ENCODE measurements at regions not wholly inside any gene's neighbourhood (a gene's known extent, or its start where the extent isn't known, plus 50 kb on each side); places are given as distances from the start of the nearest gene placed in this dataset.
A peak's percentile ranks its signal among the peaks of the same experiment; 100 is the strongest.
"Not testable (repeated sequence)": the region's sequence is repeated elsewhere in the genome, so short reads cannot be mapped to it uniquely, and the experiment has no call there.

DNA sequence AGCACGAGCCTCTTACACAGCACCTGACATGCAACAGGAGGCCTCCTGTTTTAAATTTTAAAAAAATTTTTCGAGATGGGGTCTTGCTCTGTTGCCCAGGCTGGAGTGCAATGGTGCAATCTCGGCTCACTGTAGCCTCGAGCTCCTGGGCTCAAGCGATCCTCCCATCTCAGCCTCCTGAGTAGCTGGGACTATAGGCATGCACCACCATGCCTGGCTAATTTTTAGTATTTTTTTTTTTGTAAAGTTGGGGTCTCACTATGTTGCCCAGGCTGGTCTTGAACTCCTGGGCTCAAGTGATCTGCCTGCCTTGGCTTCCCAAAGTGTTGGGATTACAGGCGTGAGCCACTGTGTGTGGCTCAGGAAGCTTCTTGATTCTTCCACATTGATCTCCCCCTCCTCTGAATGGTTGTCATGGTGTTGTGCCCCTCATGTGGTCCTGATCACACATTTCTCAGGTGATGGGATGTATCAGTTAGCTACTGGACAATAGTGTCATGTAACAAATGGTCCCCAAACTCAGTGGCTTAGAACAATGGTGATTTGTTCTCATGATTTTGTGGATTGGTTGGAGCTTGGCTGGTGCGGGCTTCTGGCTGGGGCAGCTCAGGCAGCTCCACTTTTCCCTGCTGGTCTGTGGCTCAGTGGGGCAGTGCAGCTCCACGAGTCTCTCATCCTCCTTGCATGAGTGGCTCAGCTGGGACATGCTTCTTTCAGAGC is 81.0 kb downstream of the RPS6KA4 start:
- H3K36me3 ChIP-seq (ENCODE audit: control insufficient read depth in 2 of 2, extremely low read depth in 1 of 2, insufficient read depth in 1 of 2, low read length in 1 of 2); H3K4me1 Mint-ChIP-seq; ATAC-seq (replicated peaks in 1 of 4); H3K4me3 ChIP-seq (ENCODE audit: control insufficient read depth in 1 of 2, extremely low read depth in 1 of 2, low read length in 1 of 2); H3K4me3 Mint-ChIP-seq; DNase-seq; H3K9me3 ChIP-seq; H3K4me1 ChIP-seq (ENCODE audit: control insufficient read depth in 1 of 2, extremely low read depth in 1 of 2, insufficient read depth in 2 of 2, low read length in 2 of 2); CTCF ChIA-PET; H3K27ac ChIP-seq (ENCODE audit: low read length); H3K36me3 Mint-ChIP-seq; H3K9me3 Mint-ChIP-seq; H3K27ac Mint-ChIP-seq: not testable (repeated sequence)
- peaks cover 0 to 42% of the 10 kb centered on the region in 2 experiments for H3K27me3 ChIP-seq (replicated peaks in 1 of 2; ENCODE audit: control insufficient read depth in 2 of 2, extremely low read depth in 1 of 2, insufficient read depth in 2 of 2, low read length in 1 of 2)
- POLR2A ChIA-PET: interaction anchor here in 1 of 2 donors (0.7 kb wide), 1 partner anchor 17 kb away, joined by 3 read pairs; no protein-coding TSS in a partner anchor
- WGBS (ENCODE audit: insufficient coverage): 69% methylated on average over 6 of the region's 8 CpGs
- peaks cover 12 to 19% of the 10 kb centered on the region in 2 donors for H3K27me3 Mint-ChIP-seq

DNA sequence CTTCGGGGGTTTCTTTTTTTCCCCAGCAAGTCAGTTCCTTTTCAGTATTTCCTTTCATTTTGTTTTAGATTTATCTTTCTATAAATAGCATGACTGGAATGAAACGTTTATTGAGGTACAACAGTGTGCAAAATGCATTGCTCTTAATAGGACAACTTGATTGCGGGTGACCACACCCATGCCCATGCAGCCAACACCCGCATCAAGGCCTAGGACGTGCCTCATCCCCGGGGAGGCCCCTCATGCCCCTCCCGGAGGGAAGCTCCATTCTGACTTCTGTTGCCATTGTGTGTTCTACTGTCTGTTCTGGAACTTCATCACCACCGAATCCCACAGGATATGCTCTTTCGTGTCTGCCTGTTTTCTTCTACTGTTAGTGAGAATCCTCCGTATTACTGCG is 82.2 kb downstream of the RPS6KA4 start:
- Histone ChIP-seq H3K4me1 (ENCODE audit: control insufficient read depth in 1 of 2, extremely low read depth in 1 of 2, insufficient read depth in 2 of 2, low read length in 2 of 2) (no peaks in the 10 kb centered on the region), H3K4me3 (ENCODE audit: control insufficient read depth in 1 of 2, extremely low read depth in 1 of 2, low read length in 1 of 2) (no peak overlapping the region), H3K36me3 (ENCODE audit: control insufficient read depth in 2 of 2, extremely low read depth in 1 of 2, insufficient read depth in 1 of 2, low read length in 1 of 2) (no peaks in the 10 kb centered on the region), H3K27ac (ENCODE audit: low read length) (no peak overlapping the region), H3K9me3 (no peaks in the 10 kb centered on the region), H3K27me3 (replicated peaks in 1 of 2; ENCODE audit: control insufficient read depth in 2 of 2, extremely low read depth in 1 of 2, insufficient read depth in 2 of 2, low read length in 1 of 2) (peaks cover 0 to 39% of the 10 kb centered on the region in 2 experiments)
- DNase-seq (no peak), ATAC-seq (replicated peaks in 1 of 4) (no peak)
- Mint-ChIP-seq H3K36me3 (no peaks in the 10 kb centered on the region), H3K4me3 (no peak overlapping the region), H3K4me1 (no peaks in the 10 kb centered on the region), H3K27me3 (peaks cover 14 to 19% of the 10 kb centered on the region in 2 donors), H3K9me3 (no peaks in the 10 kb centered on the region), H3K27ac (no peak overlapping the region)
- WGBS (ENCODE audit: insufficient coverage): 83% methylated on average over 6 of the region's 11 CpGs
- ChIA-PET POLR2A (no interaction called here), CTCF (no interaction called here)

DNA sequence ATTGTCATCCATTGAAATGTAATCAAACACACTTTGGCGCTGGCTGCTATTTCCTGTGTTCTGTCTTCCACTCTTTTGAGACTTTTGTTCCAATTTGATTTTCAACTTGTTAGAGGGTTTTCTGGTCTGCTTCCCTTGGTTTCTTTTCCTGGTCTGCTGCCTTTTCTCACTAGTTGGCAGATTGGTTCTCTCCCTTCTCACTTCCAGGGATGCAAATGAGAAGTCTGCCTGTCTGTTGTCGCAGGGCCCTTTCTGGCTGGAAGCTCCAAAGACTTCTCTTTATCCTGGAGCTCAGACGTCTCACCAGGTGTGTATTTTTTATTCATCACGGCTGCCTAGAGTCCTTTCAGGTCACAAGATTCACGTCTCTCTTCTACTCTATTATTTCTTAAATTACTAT is 84.0 kb downstream of the RPS6KA4 start:
- WGBS (ENCODE audit: insufficient coverage): 77% methylated on average over 4 of the region's 5 CpGs
- Mint-ChIP-seq H3K9me3 (no peaks in the 10 kb centered on the region), H3K4me1 (peaks cover 2 to 3% (median 2%) of the 10 kb centered on the region in 3 donors), H3K27me3 (peaks cover 11 to 14% of the 10 kb centered on the region in 2 donors), H3K4me3 (no peak overlapping the region), H3K36me3 (no peaks in the 10 kb centered on the region), H3K27ac (no peak overlapping the region)
- Histone ChIP-seq H3K27ac (ENCODE audit: low read length) (no peak overlapping the region), H3K36me3 (ENCODE audit: control insufficient read depth in 2 of 2, extremely low read depth in 1 of 2, insufficient read depth in 1 of 2, low read length in 1 of 2) (no peaks in the 10 kb centered on the region), H3K4me1 (ENCODE audit: control insufficient read depth in 1 of 2, extremely low read depth in 1 of 2, insufficient read depth in 2 of 2, low read length in 2 of 2) (no peaks in the 10 kb centered on the region), H3K27me3 (replicated peaks in 1 of 2; ENCODE audit: control insufficient read depth in 2 of 2, extremely low read depth in 1 of 2, insufficient read depth in 2 of 2, low read length in 1 of 2) (peaks cover 0 to 27% of the 10 kb centered on the region in 2 experiments), H3K4me3 (ENCODE audit: control insufficient read depth in 1 of 2, extremely low read depth in 1 of 2, low read length in 1 of 2) (no peak overlapping the region), H3K9me3 (no peaks in the 10 kb centered on the region)
- ChIA-PET POLR2A (no interaction called here), CTCF (no interaction called here)
- ATAC-seq (replicated peaks in 1 of 4) (no peak), DNase-seq (no peak)

DNA sequence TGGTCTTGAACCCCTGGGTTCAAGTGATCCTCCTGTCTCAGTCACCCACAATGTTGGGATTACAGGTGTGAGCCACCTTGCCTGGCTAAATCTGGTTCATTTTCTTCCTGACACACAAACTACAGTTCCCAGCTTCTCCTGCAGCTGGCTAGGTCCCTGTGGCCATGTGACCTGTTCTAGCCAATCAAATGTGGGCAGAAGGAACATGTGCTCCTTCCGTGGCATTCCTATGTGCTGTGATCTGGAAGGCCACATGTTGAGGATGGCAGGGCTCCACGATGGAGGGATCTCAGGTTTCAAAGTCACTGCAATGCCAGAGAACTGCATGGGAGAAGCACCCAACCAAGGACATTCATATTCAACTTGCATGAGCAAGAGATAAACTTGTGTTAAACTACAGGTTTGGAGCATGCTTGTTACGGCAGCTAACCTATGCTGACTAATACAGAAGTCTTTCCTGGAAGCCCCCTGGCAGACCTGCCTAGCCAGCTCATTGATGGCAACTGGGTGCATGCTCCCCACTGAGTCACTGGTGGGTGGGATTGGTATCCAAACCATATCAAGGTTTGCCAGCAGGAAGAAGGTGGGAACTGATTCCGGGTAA is 86.0 kb downstream of the RPS6KA4 start:
- Mint-ChIP-seq H3K27me3 (peaks cover 11 to 15% of the 10 kb centered on the region in 2 donors), H3K4me1 (peaks cover 15 to 19% (median 18%) of the 10 kb centered on the region in 3 donors), H3K27ac (no peak overlapping the region), H3K4me3 (no peak overlapping the region), H3K36me3 (no peaks in the 10 kb centered on the region), H3K9me3 (no peaks in the 10 kb centered on the region)
- CTCF ChIA-PET: no interaction called here
- Histone ChIP-seq H3K27me3 (replicated peaks in 1 of 2; ENCODE audit: control insufficient read depth in 2 of 2, extremely low read depth in 1 of 2, insufficient read depth in 2 of 2, low read length in 1 of 2) (peaks cover 0 to 32% of the 10 kb centered on the region in 2 experiments), H3K4me3 (ENCODE audit: control insufficient read depth in 1 of 2, extremely low read depth in 1 of 2, low read length in 1 of 2) (no peak overlapping the region), H3K27ac (ENCODE audit: low read length) (no peak overlapping the region), H3K4me1 (ENCODE audit: control insufficient read depth in 1 of 2, extremely low read depth in 1 of 2, insufficient read depth in 2 of 2, low read length in 2 of 2) (peaks cover 4 to 18% of the 10 kb centered on the region in 2 experiments), H3K9me3 (no peaks in the 10 kb centered on the region), H3K36me3 (ENCODE audit: control insufficient read depth in 2 of 2, extremely low read depth in 1 of 2, insufficient read depth in 1 of 2, low read length in 1 of 2) (no peaks in the 10 kb centered on the region)
- no peak for ATAC-seq (replicated peaks in 1 of 4)
- DNase-seq: peak in 1 of 35 experiments; percentile 7
- POLR2A ChIA-PET: no interaction called here
- 100% methylated on average over 1 of the region's 4 CpGs for WGBS (ENCODE audit: insufficient coverage)

DNA sequence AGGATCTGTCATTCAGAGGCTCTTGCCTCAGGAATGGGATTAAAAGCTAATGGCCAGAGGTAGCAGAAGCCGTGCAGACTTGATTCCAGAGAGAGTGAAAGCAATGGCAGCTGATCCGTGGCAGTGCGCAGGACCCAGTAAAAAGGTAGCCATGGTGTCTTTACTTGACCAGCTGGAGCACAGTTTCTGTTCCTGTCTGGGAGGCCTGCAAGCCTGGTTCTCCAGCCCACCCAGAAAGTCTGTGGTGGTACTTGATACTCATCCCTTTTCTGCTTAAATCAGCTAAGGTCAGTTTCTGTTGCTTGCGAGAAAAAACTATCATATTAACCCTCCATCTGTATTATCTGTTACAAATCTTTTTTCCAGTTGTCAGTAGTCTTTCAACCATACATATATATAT is 86.7 kb downstream of the RPS6KA4 start:
- H3K4me3 Mint-ChIP-seq: no peak overlapping the region
- Histone ChIP-seq H3K4me1 (ENCODE audit: control insufficient read depth in 1 of 2, extremely low read depth in 1 of 2, insufficient read depth in 2 of 2, low read length in 2 of 2) (peaks cover 4 to 18% of the 10 kb centered on the region in 2 experiments), H3K27ac (ENCODE audit: low read length) (no peak overlapping the region), H3K9me3 (no peaks in the 10 kb centered on the region), H3K4me3 (ENCODE audit: control insufficient read depth in 1 of 2, extremely low read depth in 1 of 2, low read length in 1 of 2) (no peak overlapping the region), H3K36me3 (ENCODE audit: control insufficient read depth in 2 of 2, extremely low read depth in 1 of 2, insufficient read depth in 1 of 2, low read length in 1 of 2) (no peaks in the 10 kb centered on the region), H3K27me3 (replicated peaks in 1 of 2; ENCODE audit: control insufficient read depth in 2 of 2, extremely low read depth in 1 of 2, insufficient read depth in 2 of 2, low read length in 1 of 2) (peaks cover 0 to 37% of the 10 kb centered on the region in 2 experiments)
- H3K4me1 Mint-ChIP-seq: peaks cover 15 to 19% (median 18%) of the 10 kb centered on the region in 3 donors
- ATAC-seq (replicated peaks in 1 of 4) (no peak), DNase-seq (no peak)
- 90% methylated on average over 3 of the region's 4 CpGs for WGBS (ENCODE audit: insufficient coverage)
- H3K36me3 Mint-ChIP-seq: no peaks in the 10 kb centered on the region
- CTCF ChIA-PET: interaction anchor here in 1 of 2 donors (0.6 kb wide), 1 partner anchor 412 kb away, joined by 5 read pairs; no protein-coding TSS in a partner anchor
- no peaks in the 10 kb centered on the region for H3K9me3 Mint-ChIP-seq
- H3K27me3 Mint-ChIP-seq: peaks cover 11 to 15% of the 10 kb centered on the region in 2 donors
- POLR2A ChIA-PET: no interaction called here
- no peak overlapping the region for H3K27ac Mint-ChIP-seq

DNA sequence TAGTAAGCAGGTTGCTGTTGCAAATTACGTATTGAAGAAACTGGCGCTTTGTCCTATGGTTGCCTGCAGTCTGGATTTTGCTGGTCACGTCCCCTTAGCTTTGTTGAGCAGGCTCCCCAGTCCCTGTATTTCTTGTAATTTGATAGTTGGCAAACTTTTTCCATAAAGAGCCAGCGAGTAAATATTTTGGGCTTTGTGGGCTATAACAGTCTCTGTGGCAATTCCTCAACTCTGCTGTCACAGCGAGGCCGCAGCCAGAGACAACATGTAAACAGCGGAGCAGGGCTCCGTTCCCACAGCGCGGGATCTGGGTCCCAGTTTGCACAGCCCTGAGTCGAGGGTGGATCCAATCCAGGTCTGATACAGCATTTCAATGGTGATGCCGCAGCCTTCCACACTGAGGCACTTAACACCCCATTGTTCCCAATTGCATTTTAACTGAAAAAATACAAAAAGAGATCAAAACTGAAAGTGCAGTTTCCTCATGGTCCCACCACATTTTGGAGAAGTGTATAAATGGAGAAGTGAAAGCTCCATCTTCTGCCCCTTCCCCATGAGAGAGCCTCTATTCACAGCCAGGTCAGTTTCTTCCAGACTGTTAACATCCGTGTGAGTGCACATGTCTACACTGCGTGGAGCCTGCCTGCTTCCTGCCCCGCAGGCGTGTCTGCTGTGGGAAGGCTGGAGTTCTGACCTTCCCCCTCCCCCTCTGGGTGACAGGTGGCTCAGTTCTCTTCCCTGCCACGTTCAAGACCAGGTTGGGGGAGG is 89.1 kb downstream of the RPS6KA4 start:
- Histone ChIP-seq H3K27ac (ENCODE audit: low read length) (no peak overlapping the region), H3K9me3 (no peaks in the 10 kb centered on the region), H3K4me1 (ENCODE audit: control insufficient read depth in 1 of 2, extremely low read depth in 1 of 2, insufficient read depth in 2 of 2, low read length in 2 of 2) (peaks cover 4 to 18% of the 10 kb centered on the region in 2 experiments), H3K36me3 (ENCODE audit: control insufficient read depth in 2 of 2, extremely low read depth in 1 of 2, insufficient read depth in 1 of 2, low read length in 1 of 2) (no peaks in the 10 kb centered on the region), H3K4me3 (ENCODE audit: control insufficient read depth in 1 of 2, extremely low read depth in 1 of 2, low read length in 1 of 2) (no peak overlapping the region), H3K27me3 (replicated peaks in 1 of 2; ENCODE audit: control insufficient read depth in 2 of 2, extremely low read depth in 1 of 2, insufficient read depth in 2 of 2, low read length in 1 of 2) (peaks cover 0 to 38% of the 10 kb centered on the region in 2 experiments)
- CTCF ChIA-PET: no interaction called here
- H3K4me3 Mint-ChIP-seq: peak overlapping the region; percentile 17 to 86 (median 21)
- H3K36me3 Mint-ChIP-seq: no peaks in the 10 kb centered on the region
- H3K27me3 Mint-ChIP-seq: peaks cover 8 to 15% of the 10 kb centered on the region in 2 donors
- no peaks in the 10 kb centered on the region for H3K9me3 Mint-ChIP-seq
- peaks cover 15 to 19% (median 18%) of the 10 kb centered on the region in 3 donors for H3K4me1 Mint-ChIP-seq
- DNase-seq (peak in 1 of 35 experiments; percentile 19), ATAC-seq (replicated peaks in 1 of 4) (no peak)
- H3K27ac Mint-ChIP-seq: no peak overlapping the region
- WGBS (ENCODE audit: insufficient coverage): 46% methylated on average over 11 of the region's 17 CpGs
- POLR2A ChIA-PET: no interaction called here
